GM23338 (cell line): ENCODE measurements at regions not wholly inside any gene's neighbourhood (a gene's known extent, or its start where the extent isn't known, plus 50 kb on each side); places are given as distances from the start of the nearest gene placed in this dataset.
A peak's percentile ranks its signal among the peaks of the same experiment; 100 is the strongest.

Source experiments
- ATAC-seq: fragments of 200-7000 bp; cut with Tn5 transposase; 3 replicates; pipeline ENCODE4 v1.9.1; 2020
- DNase-seq: peaks from one replicate; pipeline ENCODE4 v3.0.0-alpha.2; 2015; ENCODE audit warnings: low spot score
- H2AFZ ChIP-seq: fragments of 200-600 bp; sonication (generic); 2 replicates; pipeline ENCODE4 v1.8.0; 2016; ENCODE audit warnings: antibody characterized with exemption, mild to moderate bottlenecking, moderate library complexity
- H3F3A ChIP-seq: fragments of 200-600 bp; sonication (generic); replicated peaks from 2 replicates; pipeline ENCODE4 v1.8.0; 2017; ENCODE audit warnings: antibody characterized with exemption, mixed run types, low read depth
- H3K27ac ChIP-seq: fragments of 200-600 bp; sonication (generic); 2 replicates; pipeline ENCODE4 v1.6.1; 2016; ENCODE audit warnings: low read depth
- H3K27me3 ChIP-seq: fragments of 200-600 bp; sonication (generic); 2 replicates; pipeline ENCODE4 v1.8.0; 2016; ENCODE audit warnings: mild to moderate bottlenecking, mixed run types, moderate library complexity; ENCODE audit not compliant: insufficient read depth
- H3K36me3 ChIP-seq: fragments of 200-600 bp; sonication (generic); 2 replicates; pipeline ENCODE4 v1.8.0; 2016; ENCODE audit warnings: mild to moderate bottlenecking; ENCODE audit not compliant: insufficient read depth
- H3K4me1 ChIP-seq: fragments of 200-600 bp; sonication (generic); 2 replicates; pipeline ENCODE4 v1.8.0; 2016; ENCODE audit warnings: mild to moderate bottlenecking, moderate library complexity; ENCODE audit not compliant: insufficient read depth
- H3K4me2 ChIP-seq: fragments of 200-600 bp; sonication (generic); 2 replicates; pipeline ENCODE4 v1.7.1; 2017; ENCODE audit warnings: mixed run types
- H3K4me3 ChIP-seq: fragments of 200-600 bp; sonication (generic); 2 replicates; pipeline ENCODE4 v1.6.1; 2016; ENCODE audit warnings: mixed run types
- H3K79me2 ChIP-seq: fragments of 200-600 bp; sonication (generic); replicated peaks from 2 replicates; pipeline ENCODE4 v1.8.0; 2017; ENCODE audit warnings: mild to moderate bottlenecking; ENCODE audit not compliant: insufficient read depth
- H3K9me2 ChIP-seq: fragments of 200-600 bp; sonication (generic); 2 replicates; pipeline ENCODE4 v1.8.0; 2017; ENCODE audit not compliant: insufficient read depth
- H4K20me1 ChIP-seq: fragments of 200-600 bp; sonication (generic); replicated peaks from 2 replicates; pipeline ENCODE4 v1.8.0; 2017; ENCODE audit warnings: mild to moderate bottlenecking; ENCODE audit not compliant: insufficient read depth
- H3K27ac Mint-ChIP-seq: 2 replicates; pipeline ENCODE4 v1.8.0; 2020; ENCODE audit warnings: inconsistent platforms, mild to moderate bottlenecking, moderate library complexity, mixed read lengths
- H3K27me3 Mint-ChIP-seq: 3 replicates; pipeline ENCODE4 v1.8.0; 2022; ENCODE audit warnings: low read depth, mild to moderate bottlenecking, moderate library complexity, mixed read lengths, inconsistent platforms; ENCODE audit not compliant: insufficient read depth, poor library complexity
- H3K36me3 Mint-ChIP-seq: 3 replicates; pipeline ENCODE4 v1.8.0; 2021; ENCODE audit warnings: low read depth, mild to moderate bottlenecking, inconsistent platforms, moderate library complexity, mixed read lengths
- H3K4me1 Mint-ChIP-seq: 3 replicates; pipeline ENCODE4 v1.8.0; 2020; ENCODE audit warnings: mild to moderate bottlenecking, inconsistent platforms, mixed read lengths
- H3K4me3 Mint-ChIP-seq: 3 replicates; pipeline ENCODE4 v1.8.0; 2021; ENCODE audit warnings: moderate library complexity, mild to moderate bottlenecking, inconsistent platforms, mixed read lengths
- H3K9me3 Mint-ChIP-seq: 3 replicates; pipeline ENCODE4 v1.8.0; 2020; ENCODE audit warnings: moderate library complexity, mild to moderate bottlenecking, inconsistent platforms, mixed read lengths
- CREB1 ChIP-seq: fragments of 250-450 bp; sonication (Bioruptor Pico); IDR thresholded peaks from 2 replicates; pipeline ENCODE4 v1.5.0; 2020; ENCODE audit warnings: low read depth, mild to moderate bottlenecking, moderate library complexity
- CTCF ChIP-seq, 2 experiments: fragments of 200-600 bp in 1 of 2; sonication (generic) in 1 of 2; conservative IDR thresholded peaks; 2 replicates each; pipeline versions ENCODE4 v1.5.1 to v1.6.1; 2016 to 2017; ENCODE audit warnings: antibody characterized with exemption in 2 of 2, low read depth in 2 of 2, mild to moderate bottlenecking in 2 of 2, moderate library complexity in 1 of 2
- ETS1 ChIP-seq: IDR thresholded peaks from 2 replicates; pipeline ENCODE4 v1.6.1; 2016; ENCODE audit warnings: antibody characterized with exemption
- EZH2phosphoT487 ChIP-seq: fragments of 200-600 bp; sonication (generic); IDR thresholded peaks from one replicate; pipeline ENCODE4 v1.8.1; 2018; ENCODE audit warnings: antibody characterized with exemption; ENCODE audit not compliant: unreplicated experiment
- JUNB ChIP-seq: IDR thresholded peaks from one replicate; pipeline ENCODE4 v1.6.1; 2016; ENCODE audit warnings: antibody characterized with exemption; ENCODE audit not compliant: unreplicated experiment
- NANOG ChIP-seq: IDR thresholded peaks from 2 replicates; pipeline ENCODE4 v1.6.1; 2016; ENCODE audit warnings: antibody characterized with exemption, borderline replicate concordance
- POLR2AphosphoS5 ChIP-seq: IDR thresholded peaks from 2 replicates; pipeline ENCODE4 v1.6.1; 2016; ENCODE audit warnings: antibody characterized with exemption, low read depth
- REST ChIP-seq: IDR thresholded peaks from one replicate; pipeline ENCODE4 v1.6.1; 2018; ENCODE audit warnings: antibody characterized with exemption; ENCODE audit not compliant: unreplicated experiment
- STAT1 ChIP-seq: IDR thresholded peaks from one replicate; pipeline ENCODE4 v1.6.1; 2016; ENCODE audit warnings: antibody characterized with exemption; ENCODE audit not compliant: unreplicated experiment
- ZNF114 ChIP-seq: fragments of 250-450 bp; sonication (Bioruptor Pico); IDR thresholded peaks from 2 replicates; pipeline ENCODE4 v1.5.0; 2020; ENCODE audit warnings: mild to moderate bottlenecking, moderate library complexity
- ZNF331 ChIP-seq: fragments of 250-450 bp; sonication (Bioruptor Pico); IDR thresholded peaks from 2 replicates; pipeline ENCODE4 v1.5.0; 2020; ENCODE audit warnings: low read depth, mild to moderate bottlenecking, moderate library complexity

DNA sequence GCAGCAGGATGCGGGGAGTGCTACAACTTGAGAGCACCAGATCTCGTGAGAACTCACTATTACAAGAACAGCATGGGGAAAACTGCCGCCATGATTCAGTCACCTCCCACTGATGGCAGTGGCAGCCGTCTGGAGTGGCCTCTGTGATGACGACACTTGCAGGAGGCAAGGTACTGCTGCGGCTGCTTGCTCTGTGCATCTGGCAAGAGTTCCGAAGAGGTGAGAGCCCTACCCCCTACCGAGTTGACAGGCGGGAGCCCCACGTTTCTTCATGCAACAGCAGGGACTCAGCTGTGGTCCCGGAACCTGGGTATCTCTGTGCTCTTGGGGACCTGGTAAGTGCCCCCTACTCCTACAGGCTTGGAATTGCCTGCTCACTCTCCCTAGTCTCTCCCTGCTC lies 1672.7 kb upstream of the TMEFF2 start:
- DNase-seq (no peak), ATAC-seq (no peak)
- H4K20me1 ChIP-seq, result no peaks in the 10 kb centered on the region
- H3K27ac ChIP-seq, result no peak overlapping the region
- H3K4me2 ChIP-seq, result no peak overlapping the region
- Mint-ChIP-seq H3K27me3 (no peaks in the 10 kb centered on the region), H3K27ac (no peak overlapping the region), H3K9me3 (0 out of 3 replicates have a peak, but pooled peaks cover 6% of the 10 kb centered on the region), H3K4me3 (no peak overlapping the region), H3K36me3 (no peaks in the 10 kb centered on the region), H3K4me1 (no peaks in the 10 kb centered on the region)
- H3K4me3 ChIP-seq, result no peak overlapping the region
- 0 out of 2 replicates have a peak, but pooled peaks cover 3% of the 10 kb centered on the region for H3K9me2 ChIP-seq
- no peaks in the 10 kb centered on the region for H3F3A ChIP-seq
- H3K36me3 ChIP-seq, result no peaks in the 10 kb centered on the region
- no peaks in the 10 kb centered on the region for H3K79me2 ChIP-seq
- no peaks in the 10 kb centered on the region for H3K27me3 ChIP-seq
- H3K4me1 ChIP-seq, result no peaks in the 10 kb centered on the region
- TF ChIP-seq POLR2AphosphoS5 (no peak), REST (no peak), NANOG (no peak), EZH2phosphoT487 (no peak), ETS1 (no peak), CREB1 (CRISPR knock-in tag) (no peak), CTCF (conservative IDR thresholded peaks at IDR 0.05; ENCODE audit: low read depth in 2 of 2) (no peak), ZNF114 (CRISPR knock-in tag) (no peak), STAT1 (no peak)
- H2AFZ ChIP-seq, result no peak overlapping the region

DNA sequence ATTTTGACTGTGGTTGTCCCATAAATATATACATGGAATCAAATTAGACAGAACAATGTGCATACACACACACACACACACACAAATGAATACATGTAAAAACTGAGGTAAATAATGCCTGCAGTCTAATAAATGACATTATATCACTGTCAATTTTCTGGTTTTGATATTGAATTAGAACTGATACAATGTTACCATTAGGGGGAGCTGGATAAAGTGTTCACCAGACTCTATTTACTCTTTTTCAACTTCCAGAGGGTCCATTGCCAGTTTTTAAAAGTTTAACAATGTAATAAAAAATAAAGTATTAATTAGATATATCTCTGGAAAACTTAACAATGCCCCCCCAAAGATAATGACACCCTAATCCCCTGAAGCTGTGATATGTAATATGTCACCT lies 1666.8 kb upstream of the TMEFF2 start:
- H3K27ac ChIP-seq, result no peak overlapping the region
- Mint-ChIP-seq H3K4me3 (no peak overlapping the region), H3K27me3 (no peaks in the 10 kb centered on the region), H3K36me3 (no peaks in the 10 kb centered on the region), H3K27ac (no peak overlapping the region), H3K9me3 (no peaks in the 10 kb centered on the region), H3K4me1 (no peaks in the 10 kb centered on the region)
- H4K20me1 ChIP-seq, result no peaks in the 10 kb centered on the region
- H3K79me2 ChIP-seq, result no peaks in the 10 kb centered on the region
- H3K4me2 ChIP-seq, result no peak overlapping the region
- no peaks in the 10 kb centered on the region for H3K27me3 ChIP-seq
- H2AFZ ChIP-seq, result no peak overlapping the region
- H3F3A ChIP-seq, result no peaks in the 10 kb centered on the region
- no peaks in the 10 kb centered on the region for H3K9me2 ChIP-seq
- H3K4me3 ChIP-seq, result no peak overlapping the region
- ATAC-seq (no peak), DNase-seq (no peak)
- no peaks in the 10 kb centered on the region for H3K36me3 ChIP-seq
- H3K4me1 ChIP-seq, result no peaks in the 10 kb centered on the region
- TF ChIP-seq CREB1 (CRISPR knock-in tag) (no peak), NANOG (no peak), CTCF (conservative IDR thresholded peaks at IDR 0.05; ENCODE audit: low read depth in 2 of 2) (peak in 1 of 2 experiments; percentile 49; a peak in 3 of 4 replicates), JUNB (no peak), ZNF331 (no peak)
